LNCaP clone FGC (cell line): ENCODE measurements at regions not wholly inside any gene's neighbourhood (a gene's known extent, or its start where the extent isn't known, plus 50 kb on each side); places are given as distances from the start of the nearest gene placed in this dataset.

Experiments
- DNase-seq: peaks from one replicate; pipeline ENCODE4 v3.0.0-alpha.2; 2011; ENCODE audit warnings: low read depth
- H3K4me3 ChIP-seq: 2 replicates; pipeline ENCODE4 v1.5.1; 2011; ENCODE audit warnings: mild to moderate bottlenecking, low read depth, low read length, control low read depth
- CTCF ChIP-seq: IDR thresholded peaks from 2 replicates; pipeline ENCODE4 v1.5.1; 2012; ENCODE audit warnings: mild to moderate bottlenecking; ENCODE audit not compliant: control insufficient read depth, insufficient read depth; ENCODE audit errors: extremely low read depth

GRCh38 chr1:34363915-34364314 is 187.2 kb downstream of the C1orf94 start:
- no peak for TF ChIP-seq CTCF
- no peak for DNase-seq
- no peak overlapping the region for H3K4me3 ChIP-seq

- no peak for TF ChIP-seq CTCF
- H3K4me3 ChIP-seq: no peak overlapping the region
- no peak for DNase-seq
Measured at GRCh38 chr1:34364376-34364775, 187.7 kb downstream of the C1orf94 start.

GRCh38 chr1:34365295-34365694 is 188.6 kb downstream of the C1orf94 start:
- no peak overlapping the region for H3K4me3 ChIP-seq
- TF ChIP-seq CTCF: no peak
- DNase-seq: no peak

- TF ChIP-seq CTCF: no peak
- no peak overlapping the region for H3K4me3 ChIP-seq
- no peak for DNase-seq
Measured at GRCh38 chr1:34366875-34367624, 190.3 kb downstream of the C1orf94 start.

GRCh38 chr1:34367954-34368353 is 191.2 kb downstream of the C1orf94 start:
- TF ChIP-seq CTCF: no peak
- DNase-seq: no peak
- no peak overlapping the region for H3K4me3 ChIP-seq

GRCh38 chr1:34369701-34370455 is 193.2 kb downstream of the C1orf94 start:
- DNase-seq: no peak
- no peak for TF ChIP-seq CTCF
- H3K4me3 ChIP-seq: no peak overlapping the region
